HG03558 (cell line): ENCODE measurements at regions not wholly inside any gene's neighbourhood (a gene's known extent, or its start where the extent isn't known, plus 50 kb on each side); places are given as distances from the start of the nearest gene placed in this dataset.
"Not testable (repeated sequence)": the region's sequence is repeated elsewhere in the genome, so short reads cannot be mapped to it uniquely, and the experiment has no call there.

Source experiments
- ATAC-seq: cut with Tn5 transposase; IDR thresholded peaks from one replicate; pipeline ENCODE4 v1.9.1; 2021; ENCODE audit warnings: moderate number of reproducible peaks; ENCODE audit not compliant: unreplicated experiment; ENCODE audit errors: extremely low read depth

DNA sequence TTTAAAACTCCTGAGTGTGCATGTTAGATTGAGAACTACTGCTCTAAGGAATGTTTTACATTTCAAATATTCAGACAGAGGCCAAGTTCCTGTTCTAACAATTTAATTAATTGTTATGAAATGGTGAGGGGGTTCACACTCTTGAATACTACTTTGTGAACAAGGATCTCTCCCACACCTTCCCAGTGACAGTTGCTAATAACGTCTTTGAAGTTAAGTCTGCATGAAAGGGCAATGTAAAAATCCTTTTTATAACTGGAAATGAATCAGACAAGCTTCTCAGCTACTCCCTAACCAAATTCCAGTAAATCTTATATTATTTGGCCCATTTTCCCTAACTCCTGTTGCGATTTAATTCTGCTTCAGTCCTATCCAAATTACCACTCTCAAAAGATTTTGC is 828.5 kb upstream of the ADAMTS5 start:
- ATAC-seq = no peak

- no peak for ATAC-seq
Observed at GRCh38 chr21:27793901-27794300, 827.0 kb upstream of the ADAMTS5 start.

GRCh38 chr21:27787046-27787445 is 820.2 kb upstream of the ADAMTS5 start:
- ATAC-seq = no peak

GRCh38 chr21:27779606-27780005 is 812.7 kb upstream of the ADAMTS5 start:
- no peak for ATAC-seq

GRCh38 chr21:27776925-27777553 is 810.2 kb upstream of the ADAMTS5 start:
- ATAC-seq = no peak

DNA sequence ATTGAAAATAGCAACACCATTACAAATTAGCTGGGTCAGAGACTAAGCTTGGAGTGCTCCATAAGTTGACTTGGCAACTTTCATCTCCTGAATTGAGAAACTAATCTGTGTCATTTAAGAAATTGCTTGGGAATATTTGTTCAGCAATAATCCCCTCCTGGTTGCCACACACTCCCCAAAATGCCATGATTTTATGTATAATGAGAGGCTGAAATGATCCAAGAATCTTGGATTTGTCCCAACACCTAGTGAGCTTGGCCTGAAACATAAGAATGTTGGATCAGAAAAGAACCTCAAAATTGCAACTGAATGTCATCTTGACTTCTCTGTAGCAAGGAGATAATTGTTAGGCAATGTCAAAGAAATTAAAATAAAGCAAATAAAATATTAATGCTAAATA is 805.9 kb upstream of the ADAMTS5 start:
- no peak for ATAC-seq

DNA sequence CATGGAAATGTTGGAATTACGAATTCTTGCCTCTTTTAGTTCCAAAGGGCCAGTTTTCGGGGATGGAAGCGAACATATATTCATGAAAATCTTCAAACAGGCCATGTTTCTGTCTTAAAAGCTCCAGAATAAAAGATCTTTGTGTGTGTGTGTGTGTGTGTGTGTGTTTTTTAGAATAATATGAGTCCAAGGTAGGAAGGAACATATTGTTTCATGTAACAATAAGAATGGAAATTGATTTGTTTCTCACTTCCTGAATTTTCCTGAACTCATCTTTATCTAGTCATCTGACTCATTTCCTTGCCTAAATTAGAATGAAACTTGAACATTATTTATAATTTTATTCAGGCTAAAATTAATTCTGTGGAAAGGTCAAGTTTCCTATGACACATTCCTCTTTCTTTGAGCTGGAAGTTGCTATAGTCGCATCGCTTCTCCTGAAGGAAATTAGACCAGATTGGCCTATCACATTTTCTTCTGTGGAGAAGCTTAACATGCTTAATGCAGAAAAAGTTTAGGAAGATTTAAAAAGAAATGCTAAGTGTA is 805.1 kb upstream of the ADAMTS5 start:
- no peak for ATAC-seq

- no peak for ATAC-seq
Observed at GRCh38 chr21:27769763-27770162, 802.9 kb upstream of the ADAMTS5 start.

GRCh38 chr21:27768046-27768637 is 801.3 kb upstream of the ADAMTS5 start:
- not testable (repeated sequence) for ATAC-seq

- ATAC-seq = no peak
Observed at GRCh38 chr21:27764056-27764455, 797.2 kb upstream of the ADAMTS5 start.

GRCh38 chr21:27761623-27762022 is 794.7 kb upstream of the ADAMTS5 start:
- no peak for ATAC-seq

DNA sequence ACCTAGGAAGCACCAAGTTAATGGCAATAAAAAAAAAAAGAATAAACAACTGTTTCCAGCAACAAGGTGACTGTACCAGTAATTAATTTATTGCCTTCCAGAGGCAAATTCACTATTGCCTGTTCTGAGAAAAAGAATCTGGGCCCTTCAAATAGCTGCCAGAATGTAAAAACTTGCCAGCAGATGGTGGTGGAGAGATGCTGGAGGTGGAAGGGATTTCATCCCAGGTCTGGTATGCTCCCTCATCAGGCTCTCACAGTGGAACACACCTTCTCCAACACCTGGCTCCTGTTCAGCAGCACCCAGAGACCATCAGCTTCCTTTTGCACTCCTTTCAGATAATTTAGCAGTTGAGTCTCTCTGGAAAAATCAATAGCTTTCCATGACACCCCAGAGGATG is 792.9 kb upstream of the ADAMTS5 start:
- ATAC-seq = no peak

- ATAC-seq = no peak
Observed at GRCh38 chr21:27759091-27759659, 792.3 kb upstream of the ADAMTS5 start.

DNA sequence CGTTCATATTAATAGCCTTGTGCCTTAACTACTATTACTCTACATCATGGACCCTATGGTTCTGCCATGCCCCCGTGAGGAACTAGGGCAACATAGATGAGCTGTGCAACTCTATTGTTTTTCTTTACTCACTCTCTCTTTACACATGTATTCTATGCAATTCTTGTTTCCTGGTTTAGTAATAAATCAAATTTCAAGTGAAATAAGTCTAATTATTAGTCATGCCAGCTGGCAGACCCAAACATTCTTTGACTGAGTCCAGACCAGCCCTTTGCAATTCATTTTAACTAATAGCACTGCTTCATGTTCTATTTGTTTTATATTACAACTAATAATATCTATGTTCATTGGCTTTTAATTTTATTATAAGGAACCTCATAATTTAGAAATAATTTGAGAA is 789.3 kb upstream of the ADAMTS5 start:
- ATAC-seq = no peak

- ATAC-seq = no peak
Observed at GRCh38 chr21:27743971-27744564, 777.2 kb upstream of the ADAMTS5 start.

DNA sequence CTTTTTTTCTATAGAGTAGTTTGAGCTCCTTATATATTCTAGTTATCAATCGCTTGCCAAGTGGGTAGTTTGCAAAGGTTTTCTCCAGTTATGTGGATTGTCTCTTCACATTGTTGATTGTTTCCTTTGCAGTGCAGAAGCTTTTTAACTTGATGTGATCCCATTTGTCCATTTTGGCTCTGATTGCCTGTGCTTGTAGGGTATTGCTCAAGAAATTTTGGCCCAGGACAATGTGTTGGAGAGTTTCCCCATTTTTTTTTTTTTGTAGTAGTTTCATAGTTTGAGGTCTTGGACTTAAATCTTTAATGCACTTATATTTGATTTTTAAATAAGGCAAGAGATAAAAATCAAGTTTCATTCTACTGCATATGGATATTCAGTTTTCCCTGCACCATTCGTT is 774.8 kb upstream of the ADAMTS5 start:
- no peak for ATAC-seq

- ATAC-seq = no peak
Observed at GRCh38 chr21:27740084-27740483, 773.2 kb upstream of the ADAMTS5 start.

DNA sequence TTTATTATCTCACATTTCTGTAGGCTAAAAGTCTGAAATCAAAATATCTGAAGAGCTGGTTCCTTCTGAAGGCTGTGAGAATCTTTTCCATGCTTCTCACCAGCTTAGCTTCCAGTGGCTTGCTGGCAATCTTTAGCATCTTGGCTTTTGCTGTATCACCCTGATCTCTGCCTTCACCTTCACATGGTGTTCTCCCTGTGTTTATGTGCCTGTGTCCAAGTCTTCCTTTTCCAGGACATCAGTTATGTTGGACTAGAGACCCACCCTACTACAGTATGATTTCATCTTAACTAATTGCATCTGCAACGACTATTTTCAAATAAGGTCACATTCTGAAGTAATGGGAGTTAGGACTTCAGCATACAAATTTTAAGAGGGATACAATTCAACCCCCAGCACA is 772.3 kb upstream of the ADAMTS5 start:
- no peak for ATAC-seq

DNA sequence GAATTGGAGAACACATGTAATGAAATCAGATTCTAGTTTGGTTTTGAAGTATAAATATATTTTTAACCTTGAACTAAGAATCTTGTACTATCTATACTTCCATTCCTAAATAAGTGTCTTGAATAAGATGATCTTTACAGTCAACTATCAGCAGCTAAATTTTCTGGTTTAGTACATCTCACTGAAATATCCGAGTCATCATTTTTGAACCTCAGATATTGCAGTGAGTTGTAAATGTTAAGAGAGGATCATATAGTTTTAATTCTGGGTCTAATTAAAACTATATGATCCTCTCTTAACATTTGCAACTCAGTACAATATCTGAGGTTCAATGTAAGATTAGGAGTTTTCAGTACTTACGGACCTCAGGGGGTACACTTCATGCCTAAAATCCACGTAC is 768.8 kb upstream of the ADAMTS5 start:
- no peak for ATAC-seq

- ATAC-seq = no peak
Observed at GRCh38 chr21:27734146-27734545, 767.3 kb upstream of the ADAMTS5 start.

GRCh38 chr21:27725916-27726315 is 759.0 kb upstream of the ADAMTS5 start:
- ATAC-seq = no peak
